MM.1S (cell line): ENCODE measurements at regions not wholly inside any gene's neighbourhood (a gene's known extent, or its start where the extent isn't known, plus 50 kb on each side); places are given as distances from the start of the nearest gene placed in this dataset.

Source experiments
- EZH2 ChIP-seq: fragments of 300-600 bp; sonication (generic); optimal IDR thresholded peaks from 2 replicates; pipeline ENCODE3; 2017; ENCODE audit warnings: low read depth, mild to moderate bottlenecking, antibody characterized with exemption, low read length, mixed read lengths
- EZH2phosphoT487 ChIP-seq: fragments of 300-600 bp; sonication (generic); IDR thresholded peaks from 2 replicates; pipeline ENCODE4 v1.6.1; 2018; ENCODE audit warnings: antibody characterized with exemption, low read length
- TF ChIP-seq, protein P1 (sequence below): fragments of 300-600 bp; sonication (generic); IDR thresholded peaks from 2 replicates; pipeline ENCODE4 v1.5.1; 2016; ENCODE audit warnings: antibody characterized with exemption, low read length, mixed read lengths

DNA sequence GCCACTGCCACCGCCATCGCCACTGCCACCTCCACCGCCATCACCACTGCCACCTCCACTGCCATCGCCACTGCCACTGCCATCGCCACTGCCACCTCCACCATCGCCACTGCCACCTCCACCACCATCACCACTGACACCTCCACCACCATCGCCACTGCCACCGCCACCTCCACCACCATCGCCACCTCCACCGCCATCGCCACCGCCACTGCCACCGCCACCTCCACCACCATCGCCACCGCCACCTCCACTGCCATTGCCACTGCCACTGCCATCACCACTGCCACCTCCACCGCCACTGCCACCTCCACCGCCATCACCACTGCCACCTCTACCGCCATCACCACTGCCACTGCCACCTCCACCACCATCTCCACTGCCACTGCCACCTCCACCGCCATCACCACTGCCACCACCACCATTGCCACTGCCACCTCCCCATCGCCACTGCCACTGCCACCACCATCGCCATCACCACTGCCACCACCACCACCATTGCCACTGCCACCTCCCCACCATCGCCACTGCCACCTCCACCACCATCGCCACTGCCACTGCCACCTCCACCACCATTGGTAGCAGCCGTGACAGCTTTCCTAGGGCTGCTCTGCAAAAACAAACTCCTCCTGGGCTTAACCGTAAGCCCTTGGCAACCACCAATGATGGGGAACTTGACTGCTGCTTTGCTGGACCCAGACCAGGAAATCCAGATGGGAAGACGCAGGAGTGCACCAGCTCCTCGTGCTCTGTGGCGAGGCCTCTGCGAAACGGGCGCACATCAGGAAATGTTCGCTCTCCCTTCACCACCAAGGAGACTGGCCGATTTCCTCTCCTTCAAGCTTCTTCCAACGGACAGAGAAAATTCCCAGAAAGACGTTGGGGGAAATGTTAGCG lies 147.2 kb downstream of the RBFOX3 start:
- TF ChIP-seq, protein P1, sequence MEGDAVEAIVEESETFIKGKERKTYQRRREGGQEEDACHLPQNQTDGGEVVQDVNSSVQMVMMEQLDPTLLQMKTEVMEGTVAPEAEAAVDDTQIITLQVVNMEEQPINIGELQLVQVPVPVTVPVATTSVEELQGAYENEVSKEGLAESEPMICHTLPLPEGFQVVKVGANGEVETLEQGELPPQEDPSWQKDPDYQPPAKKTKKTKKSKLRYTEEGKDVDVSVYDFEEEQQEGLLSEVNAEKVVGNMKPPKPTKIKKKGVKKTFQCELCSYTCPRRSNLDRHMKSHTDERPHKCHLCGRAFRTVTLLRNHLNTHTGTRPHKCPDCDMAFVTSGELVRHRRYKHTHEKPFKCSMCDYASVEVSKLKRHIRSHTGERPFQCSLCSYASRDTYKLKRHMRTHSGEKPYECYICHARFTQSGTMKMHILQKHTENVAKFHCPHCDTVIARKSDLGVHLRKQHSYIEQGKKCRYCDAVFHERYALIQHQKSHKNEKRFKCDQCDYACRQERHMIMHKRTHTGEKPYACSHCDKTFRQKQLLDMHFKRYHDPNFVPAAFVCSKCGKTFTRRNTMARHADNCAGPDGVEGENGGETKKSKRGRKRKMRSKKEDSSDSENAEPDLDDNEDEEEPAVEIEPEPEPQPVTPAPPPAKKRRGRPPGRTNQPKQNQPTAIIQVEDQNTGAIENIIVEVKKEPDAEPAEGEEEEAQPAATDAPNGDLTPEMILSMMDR, result no peak
- TF ChIP-seq EZH2, result no peak
- TF ChIP-seq EZH2phosphoT487, result no peak
